BLaER1 (cell line): ENCODE measurements at regions not wholly inside any gene's neighbourhood (a gene's known extent, or its start where the extent isn't known, plus 50 kb on each side); places are given as distances from the start of the nearest gene placed in this dataset.

Experiments used
- H3K27ac ChIP-seq: shearing (Covaris generic); formaldehyde crosslinking; 2 replicates; pipeline ENCODE4 v1.8.1; 2022
- H3K27me3 ChIP-seq: shearing (Covaris generic); formaldehyde crosslinking; 2 replicates; pipeline ENCODE4 v1.8.1; 2022
- H3K36me3 ChIP-seq: shearing (Covaris generic); formaldehyde crosslinking; 2 replicates; pipeline ENCODE4 v1.8.1; 2022
- H3K4me1 ChIP-seq: shearing (Covaris generic); formaldehyde crosslinking; 2 replicates; pipeline ENCODE4 v1.8.1; 2022
- H3K4me2 ChIP-seq: shearing (Covaris generic); formaldehyde crosslinking; 2 replicates; pipeline ENCODE4 v1.8.1; 2022
- H3K4me3 ChIP-seq: shearing (Covaris generic); formaldehyde crosslinking; 2 replicates; pipeline ENCODE4 v1.8.1; 2022
- H3K9ac ChIP-seq: shearing (Covaris generic); formaldehyde crosslinking; 2 replicates; pipeline ENCODE4 v1.8.1; 2022
- H3K9me3 ChIP-seq: shearing (Covaris generic); formaldehyde crosslinking; 2 replicates; pipeline ENCODE4 v1.8.1; 2022
- H4K20me1 ChIP-seq: shearing (Covaris generic); formaldehyde crosslinking; 2 replicates; pipeline ENCODE4 v1.8.1; 2022
- Cebpa-rat ChIP-seq: shearing (Covaris generic); IDR thresholded peaks from 2 replicates; pipeline ENCODE4 v1.8.1; 2022

DNA sequence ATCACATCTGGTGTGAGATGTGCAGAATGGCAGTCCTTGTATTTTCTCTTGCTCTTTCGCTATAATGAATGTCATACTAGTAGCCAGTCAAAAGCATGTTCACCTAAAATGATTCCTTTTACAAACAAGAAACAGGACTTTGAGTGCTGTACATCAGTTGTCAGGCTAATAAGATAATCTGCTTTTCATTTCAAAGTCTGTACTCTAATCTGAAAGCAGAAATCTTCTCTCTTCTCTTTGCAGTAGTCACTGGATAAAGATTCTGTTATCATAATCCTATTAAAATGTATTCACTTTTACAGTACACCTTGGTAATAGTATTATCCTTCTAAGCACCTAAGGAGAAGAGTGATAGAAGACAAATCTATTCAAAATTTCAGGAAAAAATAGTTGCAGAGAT, 300.1 kb downstream of the MFSD1 start:
- no peak overlapping the region for H3K27ac ChIP-seq
- H4K20me1 ChIP-seq, result no peaks in the 10 kb centered on the region

DNA sequence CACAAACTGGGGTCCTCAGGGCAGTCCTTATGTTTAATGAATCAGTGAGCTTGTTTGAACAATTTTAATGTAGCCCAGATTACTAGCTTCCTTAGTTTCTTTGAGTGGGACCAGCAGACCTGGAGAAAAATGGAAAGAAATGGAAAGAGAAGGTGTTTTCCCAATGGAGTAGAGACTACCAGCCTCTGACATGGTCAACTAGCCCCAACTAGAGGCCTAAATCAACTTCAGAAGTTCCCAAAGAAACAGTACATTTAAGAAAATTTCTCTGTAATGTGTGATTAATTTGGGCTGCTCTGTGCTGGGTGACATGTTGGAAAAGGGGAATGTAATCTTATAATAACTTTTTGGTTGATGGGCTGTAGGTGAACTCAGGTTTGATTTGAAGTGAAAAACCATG, 310.9 kb downstream of the MFSD1 start:
- Histone ChIP-seq H3K4me2 (peak overlapping the region; percentile 82), H3K9ac (no peak overlapping the region), H3K27ac (peak overlapping the region; percentile 91), H3K4me1 (peaks cover 61% of the 10 kb centered on the region), H3K9me3 (peaks cover 15% of the 10 kb centered on the region; the same call in 1 of the 2 replicates), H3K4me3 (no peak overlapping the region), H3K27me3 (no peaks in the 10 kb centered on the region), H3K36me3 (no peaks in the 10 kb centered on the region), H4K20me1 (no peaks in the 10 kb centered on the region)
- TF ChIP-seq Cebpa-rat, result no peak

More for the DNA sequence above, 300.1 kb downstream of the MFSD1 start:
- no peak overlapping the region for H3K4me3 ChIP-seq
- no peaks in the 10 kb centered on the region for H3K4me1 ChIP-seq
- no peak for TF ChIP-seq Cebpa-rat
- peaks cover 6% of the 10 kb centered on the region; the same call in 1 of the 2 replicates for H3K9me3 ChIP-seq
- no peak overlapping the region for H3K9ac ChIP-seq
- no peaks in the 10 kb centered on the region for H3K27me3 ChIP-seq
- H3K4me2 ChIP-seq, result no peak overlapping the region
- no peaks in the 10 kb centered on the region for H3K36me3 ChIP-seq

DNA sequence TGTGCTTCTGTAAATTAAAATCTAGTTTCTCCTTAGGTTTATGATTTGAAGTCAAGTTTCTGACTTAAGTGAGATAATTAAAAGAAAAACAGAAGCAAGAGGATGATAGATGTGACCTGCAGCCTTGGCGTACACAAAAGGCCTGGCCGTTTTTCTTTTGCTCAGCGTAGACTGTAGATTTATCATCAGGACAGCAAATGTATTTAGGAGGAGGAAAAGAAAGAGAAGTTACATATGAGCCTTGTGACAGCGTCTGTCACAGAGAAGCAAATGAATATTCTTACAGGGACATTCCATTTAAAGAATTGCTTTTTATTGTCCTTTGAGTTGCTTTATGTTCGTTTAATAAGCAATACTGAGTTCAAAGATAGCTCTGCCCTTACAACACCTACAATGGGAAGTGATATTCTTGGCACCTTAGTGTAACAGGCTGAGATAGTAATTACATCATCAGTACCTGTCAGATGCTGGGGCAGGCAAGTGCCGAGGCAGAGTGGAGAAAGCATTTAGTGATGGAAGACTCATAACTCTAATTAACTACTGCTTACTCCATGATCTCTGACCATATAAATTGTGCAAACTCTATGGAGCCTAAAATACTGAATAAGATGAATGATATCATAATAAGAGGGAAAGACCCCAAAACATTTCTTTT, 311.5 kb downstream of the MFSD1 start:
- Histone ChIP-seq H3K9ac (no peak overlapping the region; the same call in 1 of the 2 replicates), H3K4me3 (no peak overlapping the region), H3K4me1 (peaks cover 61% of the 10 kb centered on the region), H3K4me2 (peak overlapping the region; percentile 82), H3K9me3 (peaks cover 16% of the 10 kb centered on the region; the same call in 1 of the 2 replicates), H3K27me3 (no peaks in the 10 kb centered on the region), H4K20me1 (no peaks in the 10 kb centered on the region), H3K36me3 (no peaks in the 10 kb centered on the region), H3K27ac (peak overlapping the region; percentile 91)
- TF ChIP-seq Cebpa-rat, result no peak

DNA sequence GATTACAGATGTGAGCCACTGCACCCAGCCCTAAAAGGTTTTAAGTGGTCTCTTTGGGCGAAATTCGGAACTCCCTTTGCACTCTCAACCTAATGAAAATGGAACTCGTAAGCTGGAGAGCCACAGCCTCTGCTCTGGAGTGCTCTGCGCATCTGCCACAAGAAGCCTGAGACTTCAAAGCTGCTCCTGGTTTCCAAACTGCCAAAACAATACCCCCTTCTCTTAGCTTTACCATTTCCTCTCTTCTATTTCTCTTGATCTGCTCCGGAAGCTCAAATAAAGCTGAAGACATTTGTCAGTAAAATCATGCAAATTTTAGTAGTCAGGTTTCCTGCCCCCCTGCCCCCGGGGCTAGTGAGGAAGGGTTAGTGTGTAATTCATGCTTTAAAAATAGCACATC, 312.7 kb downstream of the MFSD1 start:
- H4K20me1 ChIP-seq, result no peaks in the 10 kb centered on the region
- no peak for TF ChIP-seq Cebpa-rat
- H3K4me1 ChIP-seq, result peaks cover 61% of the 10 kb centered on the region
- H3K9me3 ChIP-seq, result peaks cover 16% of the 10 kb centered on the region
- no peaks in the 10 kb centered on the region for H3K27me3 ChIP-seq
- peak overlapping the region; percentile 91 for H3K27ac ChIP-seq
- H3K9ac ChIP-seq, result peak overlapping the region; percentile 66; the same call in 1 of the 2 replicates
- H3K4me3 ChIP-seq, result peak overlapping the region; percentile 26; the same call in 1 of the 2 replicates
- H3K36me3 ChIP-seq, result no peaks in the 10 kb centered on the region
- peak overlapping the region; percentile 82 for H3K4me2 ChIP-seq

DNA sequence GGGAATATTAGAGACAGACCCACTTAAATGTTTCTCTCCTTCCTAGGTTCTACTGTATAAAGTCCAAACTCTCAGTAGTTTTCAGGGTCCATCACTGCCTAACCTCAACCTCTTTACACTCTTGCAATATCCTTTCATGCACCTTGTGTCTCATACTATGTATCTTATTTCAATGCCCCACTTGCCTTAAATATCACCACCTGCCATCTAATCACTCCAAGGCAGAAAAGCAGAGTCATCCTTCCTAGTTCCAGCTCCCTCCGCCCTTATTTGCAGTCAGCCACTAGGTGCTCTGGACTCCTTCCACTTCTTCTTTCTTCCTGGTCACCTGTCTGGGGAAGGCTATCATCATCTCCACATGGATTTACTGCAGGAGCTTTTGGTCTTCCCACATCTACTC, 322.0 kb downstream of the MFSD1 start:
- Histone ChIP-seq H3K4me3 (no peak overlapping the region), H3K4me1 (peaks cover 7% of the 10 kb centered on the region), H3K27ac (no peak overlapping the region), H4K20me1 (no peaks in the 10 kb centered on the region), H3K9ac (no peak overlapping the region), H3K9me3 (no peaks in the 10 kb centered on the region; the same call in none of the 2 replicates), H3K4me2 (no peak overlapping the region), H3K36me3 (no peaks in the 10 kb centered on the region), H3K27me3 (no peaks in the 10 kb centered on the region)
- TF ChIP-seq Cebpa-rat, result no peak

DNA sequence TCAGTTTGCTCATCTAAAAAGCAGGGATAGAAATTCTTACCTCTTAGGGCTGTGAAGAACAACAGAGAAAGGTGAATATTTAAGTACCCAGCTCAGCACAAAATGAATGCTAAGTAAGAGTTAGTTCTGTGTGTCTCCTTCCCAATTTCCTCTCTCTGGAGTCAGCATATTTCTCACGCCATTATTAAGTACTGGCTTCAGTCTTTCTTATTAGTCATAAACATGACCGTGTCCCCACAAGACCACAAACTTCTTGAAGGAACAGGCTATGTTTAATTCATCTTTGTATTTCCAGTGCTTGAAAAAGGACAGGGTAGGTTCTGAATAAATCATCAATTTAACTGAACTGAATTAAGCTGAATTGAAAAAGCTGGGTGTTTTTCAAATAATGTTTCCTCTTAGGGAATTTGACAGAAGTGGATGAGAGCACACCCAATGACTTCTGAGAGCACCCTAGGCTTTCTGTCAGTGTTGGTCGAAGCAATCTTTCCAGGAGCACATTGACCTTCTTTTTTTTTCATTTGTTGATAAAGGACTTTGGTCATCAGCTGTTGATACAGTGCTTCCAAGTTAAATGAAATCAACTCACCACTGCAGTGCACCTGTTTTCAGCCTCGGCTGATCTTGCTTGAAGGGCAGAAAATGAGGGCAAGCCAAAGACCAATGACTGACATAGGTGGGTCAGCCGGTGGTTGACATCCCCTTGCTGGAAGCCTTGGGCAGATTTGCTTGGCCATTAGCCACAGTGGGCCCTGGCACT, 324.6 kb downstream of the MFSD1 start:
- no peak overlapping the region for H3K4me3 ChIP-seq
- H3K4me2 ChIP-seq, result no peak overlapping the region
- TF ChIP-seq Cebpa-rat, result no peak
- no peak overlapping the region for H3K9ac ChIP-seq
- H3K4me1 ChIP-seq, result no peaks in the 10 kb centered on the region
- H3K36me3 ChIP-seq, result no peaks in the 10 kb centered on the region
- no peak overlapping the region for H3K27ac ChIP-seq
- H4K20me1 ChIP-seq, result no peaks in the 10 kb centered on the region
- H3K27me3 ChIP-seq, result no peaks in the 10 kb centered on the region
- no peaks in the 10 kb centered on the region; the same call in 1 of the 2 replicates for H3K9me3 ChIP-seq

DNA sequence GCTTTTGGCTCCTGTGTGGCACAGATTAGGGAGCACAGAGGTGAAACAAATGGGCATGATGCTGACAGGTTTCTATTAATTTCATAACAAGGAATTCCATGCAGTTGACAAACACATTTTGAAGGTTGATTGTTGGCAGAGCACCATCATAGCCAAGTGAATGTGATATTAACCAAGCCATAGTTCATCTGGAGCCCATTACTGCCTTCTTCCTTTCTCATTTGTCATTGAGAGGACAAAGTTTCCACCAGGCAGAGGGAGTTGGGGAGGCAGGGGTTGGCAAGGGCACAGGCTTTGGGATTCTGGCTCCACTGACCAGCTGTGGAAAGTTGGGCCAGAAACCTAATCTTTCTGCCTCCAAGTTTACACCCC, 325.2 kb downstream of the MFSD1 start:
- Histone ChIP-seq H3K4me3 (no peak overlapping the region), H3K27ac (no peak overlapping the region), H3K9me3 (no peaks in the 10 kb centered on the region), H3K9ac (no peak overlapping the region), H3K4me1 (no peaks in the 10 kb centered on the region), H3K4me2 (no peak overlapping the region), H4K20me1 (no peaks in the 10 kb centered on the region), H3K36me3 (no peaks in the 10 kb centered on the region), H3K27me3 (no peaks in the 10 kb centered on the region)
- TF ChIP-seq Cebpa-rat, result no peak

DNA sequence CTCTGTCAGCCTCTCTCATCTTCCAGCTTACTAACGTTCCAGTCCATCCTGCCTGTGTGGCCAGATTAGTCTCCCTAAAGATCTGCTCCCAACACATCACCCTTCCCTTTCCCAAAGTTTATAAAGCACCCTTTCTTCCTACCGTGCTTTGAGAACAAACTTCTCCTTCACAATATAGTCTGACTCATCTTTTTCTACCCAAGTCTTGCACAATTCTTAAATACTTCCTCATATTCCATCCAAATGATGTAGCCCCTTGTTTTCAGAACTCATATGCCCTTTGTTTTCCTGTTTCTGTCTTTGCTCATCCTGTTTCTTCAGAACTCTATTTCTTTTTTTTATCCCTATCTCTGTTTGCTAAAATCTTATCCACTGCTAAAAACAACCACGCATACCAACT, 326.8 kb downstream of the MFSD1 start:
- Histone ChIP-seq H3K4me2 (no peak overlapping the region), H3K9me3 (no peaks in the 10 kb centered on the region), H3K36me3 (no peaks in the 10 kb centered on the region), H3K4me3 (no peak overlapping the region), H4K20me1 (no peaks in the 10 kb centered on the region), H3K27ac (no peak overlapping the region), H3K27me3 (no peaks in the 10 kb centered on the region), H3K4me1 (no peaks in the 10 kb centered on the region), H3K9ac (no peak overlapping the region)
- TF ChIP-seq Cebpa-rat, result no peak

DNA sequence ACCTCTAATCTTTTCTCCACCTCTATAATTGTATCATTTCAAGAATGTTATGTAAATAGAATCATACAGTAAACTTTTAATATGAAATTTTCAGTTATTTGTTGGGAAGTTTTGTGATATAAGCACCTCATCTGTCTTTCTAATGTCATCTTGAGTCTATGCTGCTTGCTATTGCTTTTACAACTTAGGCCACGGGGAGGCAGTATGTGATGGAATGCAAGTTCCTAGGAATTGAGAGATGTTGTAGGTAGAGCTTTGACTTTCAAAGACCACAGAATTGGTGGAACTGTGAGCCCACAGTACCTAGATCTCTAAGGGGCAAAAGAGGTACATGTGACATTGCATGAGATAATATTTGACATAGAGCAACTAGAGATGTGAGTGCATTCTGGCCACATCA, 328.3 kb downstream of the MFSD1 start:
- Histone ChIP-seq H3K27me3 (no peaks in the 10 kb centered on the region), H3K9ac (no peak overlapping the region), H3K4me1 (no peaks in the 10 kb centered on the region), H4K20me1 (no peaks in the 10 kb centered on the region), H3K27ac (no peak overlapping the region), H3K36me3 (no peaks in the 10 kb centered on the region), H3K4me3 (no peak overlapping the region), H3K4me2 (no peak overlapping the region), H3K9me3 (no peaks in the 10 kb centered on the region)
- TF ChIP-seq Cebpa-rat, result no peak

DNA sequence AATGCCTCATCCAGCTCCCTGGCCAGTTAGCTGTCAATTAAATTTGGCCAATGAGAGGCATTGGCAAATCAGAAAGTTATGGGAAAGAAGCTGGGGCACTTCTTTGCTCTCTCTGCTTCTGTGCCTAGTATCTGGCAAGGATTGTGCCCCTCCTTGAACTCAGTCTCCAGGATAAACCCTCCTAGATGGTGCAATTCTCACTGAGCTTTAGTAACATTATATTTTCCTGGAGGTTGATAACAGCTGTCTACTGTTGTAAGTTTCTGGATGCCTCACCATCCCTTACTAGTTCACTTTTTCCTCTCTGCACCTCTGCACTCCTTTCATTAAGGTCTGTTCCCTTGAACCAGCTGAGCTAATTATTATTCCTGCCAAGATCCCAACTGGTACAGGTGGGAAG, 329.5 kb downstream of the MFSD1 start:
- Histone ChIP-seq H3K36me3 (no peaks in the 10 kb centered on the region), H3K4me3 (no peak overlapping the region), H3K4me1 (no peaks in the 10 kb centered on the region), H4K20me1 (no peaks in the 10 kb centered on the region), H3K9me3 (no peaks in the 10 kb centered on the region), H3K27ac (no peak overlapping the region), H3K4me2 (no peak overlapping the region), H3K9ac (no peak overlapping the region), H3K27me3 (no peaks in the 10 kb centered on the region)
- no peak for TF ChIP-seq Cebpa-rat
